A204.1 (cell line): ENCODE measurements at regions not wholly inside any gene's neighbourhood (a gene's known extent, or its start where the extent isn't known, plus 50 kb on each side); places are given as distances from the start of the nearest gene placed in this dataset.
"Not testable (repeated sequence)": the region's sequence is repeated elsewhere in the genome, so short reads cannot be mapped to it uniquely, and the experiment has no call there.

Experiments used
- FAIRE-seq: peaks from 2 replicates; lab custom pipeline; 2012; peaks lifted over from hg19 to GRCh38; lab: Jason Lieb, UNC

DNA sequence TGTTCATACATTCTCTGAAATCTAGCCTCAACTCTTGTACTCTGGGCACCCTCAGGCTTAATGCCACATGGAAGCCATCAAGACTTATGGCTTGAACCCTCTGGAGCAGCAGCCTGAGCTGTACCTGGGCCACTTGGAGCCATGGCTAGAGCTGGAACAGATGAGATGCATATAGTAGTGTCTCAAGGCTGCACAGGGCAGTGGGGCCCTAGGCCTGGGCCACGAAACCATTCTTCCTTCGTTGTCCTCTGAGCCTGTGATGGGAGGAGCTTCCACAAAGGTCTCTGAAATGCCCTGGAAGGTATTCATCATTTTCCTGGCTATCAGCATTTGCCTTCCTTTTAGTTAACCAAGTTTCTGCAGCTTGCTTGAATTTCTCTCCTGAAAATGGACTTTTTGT lies 1427.2 kb upstream of the PCDH10 start:
- no peak for FAIRE-seq

DNA sequence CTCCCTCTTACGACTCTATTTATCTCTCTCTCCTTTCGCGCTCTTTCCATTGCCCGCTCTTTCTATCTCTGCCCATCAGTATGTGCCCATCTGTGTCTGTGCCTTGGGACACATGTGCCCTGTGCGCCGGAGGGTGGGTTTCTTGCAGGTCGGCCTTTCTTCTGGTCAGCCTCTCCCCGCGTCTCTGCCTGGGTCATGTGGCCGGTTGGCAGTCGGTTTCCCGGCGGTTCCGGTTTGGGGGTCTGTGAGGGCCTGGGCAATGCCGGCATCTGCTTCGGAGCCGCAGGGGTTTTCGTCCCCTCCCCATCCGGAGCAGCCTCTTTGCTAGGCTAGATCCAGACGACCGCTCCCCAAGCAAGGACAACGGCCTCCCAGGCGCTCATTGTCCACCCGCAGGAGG lies 1426.0 kb upstream of the PCDH10 start:
- FAIRE-seq = not testable (repeated sequence)

DNA sequence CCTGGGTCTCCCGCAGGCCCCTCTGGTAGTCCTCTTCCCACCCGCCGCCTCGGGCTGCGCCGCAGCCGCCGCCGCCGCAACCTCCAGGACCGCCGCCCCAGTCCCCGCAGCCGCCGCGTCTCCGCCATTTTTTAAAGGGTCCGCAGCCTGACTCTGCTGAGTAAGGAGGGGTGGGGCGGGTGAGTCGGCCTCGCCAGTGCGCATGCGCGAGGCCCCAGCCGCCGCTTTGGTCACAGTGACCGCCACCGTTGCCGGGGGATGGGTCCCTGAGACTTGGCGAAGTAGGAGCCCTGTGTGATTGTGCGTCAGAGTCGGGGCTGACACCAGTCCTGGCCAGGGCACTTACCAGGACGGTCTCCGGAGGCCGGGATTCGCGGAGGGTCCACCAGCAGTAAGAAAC lies 1424.2 kb upstream of the PCDH10 start:
- not testable (repeated sequence) for FAIRE-seq

DNA sequence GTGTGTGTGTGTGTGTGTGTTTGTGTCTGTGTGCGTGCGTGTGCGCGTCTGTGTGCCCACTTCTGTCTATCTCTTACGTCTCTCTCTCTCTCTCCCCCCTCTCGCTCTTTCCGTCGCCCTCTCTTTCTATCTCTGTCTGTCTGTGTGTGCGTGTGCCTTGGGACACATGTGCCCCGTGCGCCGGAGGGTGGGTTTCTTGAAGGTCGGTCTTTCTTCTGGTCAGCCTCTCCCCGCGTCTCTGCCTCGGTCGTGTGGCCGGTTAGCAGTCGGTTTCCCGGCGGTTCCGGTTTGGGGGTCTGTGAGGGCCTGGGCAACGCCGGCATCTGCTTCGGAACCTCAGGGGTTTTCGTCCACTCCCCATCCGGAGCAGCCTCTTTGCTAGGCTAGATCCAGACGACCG lies 1423.6 kb upstream of the PCDH10 start:
- FAIRE-seq = not testable (repeated sequence)

DNA sequence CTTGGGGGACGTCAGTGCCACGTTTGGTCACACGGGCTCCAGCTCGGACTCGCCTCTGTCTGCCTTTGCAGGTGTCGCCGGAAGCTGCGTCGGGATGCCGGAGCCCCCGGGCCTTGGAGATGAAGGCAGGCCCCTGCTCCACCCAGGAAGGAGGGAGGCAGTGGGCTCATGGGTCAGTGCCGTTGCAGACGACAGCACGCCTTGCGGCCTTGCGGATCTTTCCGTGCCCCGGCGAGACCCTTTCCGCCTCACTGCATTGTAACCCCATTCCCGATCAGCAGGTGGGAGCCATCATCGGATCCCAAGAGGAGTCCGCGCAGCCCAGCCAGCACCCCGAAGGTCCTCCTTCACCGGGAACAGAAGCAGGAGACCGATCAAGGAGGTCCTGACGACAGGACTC lies 1422.2 kb upstream of the PCDH10 start:
- FAIRE-seq = not testable (repeated sequence)

DNA sequence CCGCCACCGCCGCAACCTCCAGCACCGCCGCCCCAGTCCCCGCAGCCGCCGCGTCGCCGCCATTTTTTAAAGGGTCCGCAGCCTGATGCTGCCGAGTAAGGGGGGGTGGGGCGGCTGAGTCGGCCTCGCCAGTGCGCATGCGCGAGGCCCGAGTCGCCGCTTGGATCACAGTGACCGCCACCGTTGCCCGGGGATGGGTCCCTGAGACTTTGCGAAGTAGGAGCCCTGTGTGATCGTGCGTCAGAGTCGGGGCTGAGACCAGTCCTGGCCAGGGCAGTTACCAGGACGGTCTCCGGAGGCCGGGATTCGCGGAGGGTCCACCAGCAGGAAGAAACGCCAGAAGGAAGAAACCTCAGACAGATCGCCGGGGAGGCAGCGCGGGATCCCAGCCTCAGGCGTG lies 1421.7 kb upstream of the PCDH10 start:
- not testable (repeated sequence) for FAIRE-seq

DNA sequence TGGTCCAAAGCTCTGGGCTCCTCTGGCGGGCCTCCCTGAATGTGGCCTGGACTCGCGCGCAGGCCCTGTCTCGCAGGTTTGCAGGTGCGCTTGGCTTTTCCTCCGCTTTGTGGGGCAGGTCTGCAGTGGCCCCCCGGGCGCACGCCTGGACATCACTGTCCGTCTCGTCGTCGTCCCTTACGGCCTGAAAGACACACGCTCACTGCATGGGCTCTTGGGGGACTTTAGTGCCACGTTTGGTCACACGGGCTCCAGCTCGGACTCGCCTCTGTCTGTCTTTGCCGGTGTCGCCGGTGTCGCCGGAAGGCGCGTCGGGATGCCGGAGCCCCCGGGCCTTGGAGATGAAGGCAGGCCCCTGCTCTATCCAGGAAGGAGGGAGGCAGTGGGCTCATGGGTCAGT lies 1419.9 kb upstream of the PCDH10 start:
- FAIRE-seq = not testable (repeated sequence)

DNA sequence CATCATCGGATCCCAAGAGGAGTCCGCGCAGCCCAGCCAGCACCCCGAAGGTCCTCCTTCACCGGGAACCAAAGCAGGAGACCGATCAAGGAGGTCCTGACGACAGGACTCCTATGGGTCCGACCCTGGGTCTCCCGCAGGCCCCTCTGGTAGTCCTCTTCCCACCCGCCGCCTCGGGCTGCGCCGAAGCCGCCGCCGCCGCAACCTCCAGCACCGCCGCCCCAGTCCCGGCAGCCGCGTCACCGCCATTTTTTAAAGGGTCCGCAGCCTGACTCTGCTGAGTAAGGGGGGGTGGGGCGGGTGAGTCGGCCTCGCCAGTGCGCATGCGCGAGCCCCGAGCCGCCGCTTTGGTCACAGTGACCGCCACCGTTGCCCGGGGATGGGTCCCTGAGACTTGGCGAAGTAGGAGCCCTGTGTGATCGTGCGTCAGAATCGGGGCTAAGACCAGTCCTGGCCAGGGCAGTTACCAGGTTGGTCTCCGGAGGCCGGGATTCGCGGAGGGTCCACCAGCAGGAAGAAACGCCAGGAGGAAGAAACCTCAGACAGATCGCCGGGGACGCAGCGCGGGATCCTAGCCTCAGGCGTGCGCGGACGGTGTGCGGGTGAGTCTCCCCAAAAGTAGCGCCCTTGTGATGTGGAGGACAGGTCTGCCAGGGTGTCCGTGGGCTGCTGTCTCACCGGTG lies 1419.2 kb upstream of the PCDH10 start:
- not testable (repeated sequence) for FAIRE-seq

DNA sequence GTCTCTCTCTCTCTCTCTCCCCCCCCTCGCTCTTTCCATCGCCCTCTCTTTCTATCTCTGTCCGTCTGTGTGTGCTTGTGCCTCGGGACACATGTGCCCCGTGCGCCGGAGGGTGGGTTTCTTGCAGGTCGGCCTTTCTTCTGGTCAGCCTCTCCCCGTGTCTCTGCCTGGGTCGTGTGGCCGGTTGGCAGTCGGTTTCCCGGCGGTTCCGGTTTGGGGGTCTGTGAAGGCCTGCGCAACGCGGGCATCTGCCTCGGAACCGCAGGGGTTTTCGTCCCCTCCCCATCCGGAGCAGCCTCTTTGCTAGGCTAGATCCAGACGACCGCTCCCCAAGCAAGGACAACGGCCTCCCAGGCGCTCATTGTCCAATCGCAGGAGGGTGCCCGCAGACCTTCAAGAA lies 1418.5 kb upstream of the PCDH10 start:
- FAIRE-seq = not testable (repeated sequence)

DNA sequence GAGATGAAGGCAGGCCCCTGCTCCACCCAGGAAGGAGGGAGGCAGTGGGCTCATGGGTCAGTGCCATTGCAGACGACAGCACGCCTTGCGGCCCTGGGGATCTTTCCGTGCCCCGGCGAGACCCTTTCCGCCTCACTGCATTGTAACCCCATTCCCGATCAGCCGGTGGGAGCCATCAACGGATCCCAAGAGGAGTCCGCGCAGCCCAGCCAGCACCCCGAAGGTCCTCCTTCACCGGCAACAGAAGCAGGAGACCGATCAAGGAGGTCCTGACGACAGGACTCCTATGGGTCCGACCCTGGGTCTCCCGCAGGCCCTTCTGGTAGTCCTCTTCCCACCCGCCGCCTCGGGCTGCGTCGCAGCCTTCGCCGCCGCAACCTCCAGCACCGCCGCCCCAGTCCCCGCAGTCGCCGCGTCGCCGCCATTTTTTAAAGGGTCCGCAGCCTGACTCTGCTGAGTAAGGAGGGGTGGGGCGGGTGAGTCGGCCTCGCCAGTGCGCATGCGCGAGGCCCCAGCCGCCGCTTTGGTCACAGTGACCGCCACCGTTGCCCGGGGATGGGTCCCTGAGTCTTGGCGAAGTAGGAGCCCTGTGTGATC lies 1417.0 kb upstream of the PCDH10 start:
- FAIRE-seq = not testable (repeated sequence)

DNA sequence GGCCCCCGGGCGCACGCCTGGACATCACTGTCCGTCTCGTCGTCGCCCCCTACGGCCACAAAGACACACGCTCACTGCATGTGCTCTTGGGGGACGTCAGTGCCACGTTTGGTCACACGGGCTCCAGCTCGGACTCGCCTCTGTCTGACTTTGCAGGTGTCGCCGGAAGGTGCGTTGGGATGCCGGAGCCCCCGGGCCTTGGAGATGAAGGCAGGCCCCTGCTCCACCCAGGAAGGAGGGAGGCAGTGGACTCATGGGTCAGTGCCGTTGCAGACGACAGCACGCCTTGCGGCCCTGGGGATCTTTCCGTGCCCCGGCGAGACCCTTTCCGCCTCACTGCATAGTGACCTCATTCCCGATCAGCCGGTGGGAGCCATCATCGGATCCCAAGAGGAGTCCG lies 1414.8 kb upstream of the PCDH10 start:
- FAIRE-seq = not testable (repeated sequence)

DNA sequence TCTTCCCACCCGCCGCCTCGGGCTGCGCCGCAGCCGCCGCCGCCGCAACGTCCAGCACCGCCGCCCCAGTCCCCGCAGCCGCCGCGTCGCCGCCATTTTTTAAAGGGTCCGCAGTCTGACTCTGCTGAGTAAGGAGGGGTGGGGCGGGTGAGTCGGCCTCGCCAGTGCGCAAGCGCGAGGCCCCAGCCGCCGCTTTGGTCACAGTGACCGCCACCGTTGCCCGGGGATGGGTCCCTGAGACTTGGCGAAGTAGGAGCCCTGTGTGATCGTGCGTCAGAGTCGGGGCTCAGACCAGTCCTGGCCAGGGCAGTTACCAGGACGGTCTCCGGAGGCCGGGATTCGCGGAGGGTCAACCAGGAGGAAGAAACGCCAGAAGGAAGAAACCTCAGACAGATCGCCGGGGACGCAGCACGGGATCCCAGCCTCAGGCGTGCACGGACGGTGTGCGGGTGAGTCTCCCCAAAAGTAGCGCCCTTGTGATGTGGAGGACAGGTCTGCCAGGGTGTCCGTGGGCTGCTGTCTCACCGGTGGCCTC lies 1414.2 kb upstream of the PCDH10 start:
- not testable (repeated sequence) for FAIRE-seq

DNA sequence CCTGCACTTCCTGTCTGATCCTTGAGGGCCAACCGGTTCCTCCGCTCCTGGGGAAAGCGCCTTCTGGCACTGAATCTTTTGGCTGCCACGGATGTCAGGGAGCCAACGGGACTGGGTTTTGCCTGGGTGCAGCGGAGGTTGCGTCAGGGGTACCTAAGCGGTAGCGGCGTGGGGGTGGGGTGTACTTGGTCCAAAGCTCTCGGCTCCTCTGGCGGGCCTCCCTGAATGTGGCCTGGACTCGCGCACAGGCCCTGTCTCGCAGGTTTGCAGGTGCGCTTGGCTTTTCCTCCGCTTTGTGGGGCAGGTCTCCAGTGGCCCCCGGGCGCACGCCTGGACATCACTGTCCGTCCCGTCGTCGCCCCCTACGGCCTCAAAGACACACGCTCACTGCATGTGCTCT lies 1410.1 kb upstream of the PCDH10 start:
- FAIRE-seq = not testable (repeated sequence)

DNA sequence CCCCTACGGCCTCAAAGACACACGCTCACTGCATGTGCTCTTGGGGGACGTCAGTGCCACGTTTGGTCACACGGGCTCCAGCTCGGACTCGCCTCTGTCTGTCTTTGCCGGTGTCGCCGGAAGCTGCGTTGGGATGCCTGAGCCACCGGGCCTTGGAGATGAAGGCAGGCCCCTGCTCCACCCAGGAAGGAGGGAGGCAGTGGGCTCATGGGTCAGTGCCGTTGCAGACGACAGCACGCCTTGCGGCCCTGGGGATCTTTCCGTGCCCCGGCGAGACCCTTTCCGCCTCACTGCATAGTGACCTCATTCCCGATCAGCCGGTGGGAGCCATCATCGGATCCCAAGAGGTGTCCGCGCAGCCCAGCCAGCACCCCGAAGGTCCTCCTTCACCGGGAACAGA lies 1407.3 kb upstream of the PCDH10 start:
- FAIRE-seq = not testable (repeated sequence)

DNA sequence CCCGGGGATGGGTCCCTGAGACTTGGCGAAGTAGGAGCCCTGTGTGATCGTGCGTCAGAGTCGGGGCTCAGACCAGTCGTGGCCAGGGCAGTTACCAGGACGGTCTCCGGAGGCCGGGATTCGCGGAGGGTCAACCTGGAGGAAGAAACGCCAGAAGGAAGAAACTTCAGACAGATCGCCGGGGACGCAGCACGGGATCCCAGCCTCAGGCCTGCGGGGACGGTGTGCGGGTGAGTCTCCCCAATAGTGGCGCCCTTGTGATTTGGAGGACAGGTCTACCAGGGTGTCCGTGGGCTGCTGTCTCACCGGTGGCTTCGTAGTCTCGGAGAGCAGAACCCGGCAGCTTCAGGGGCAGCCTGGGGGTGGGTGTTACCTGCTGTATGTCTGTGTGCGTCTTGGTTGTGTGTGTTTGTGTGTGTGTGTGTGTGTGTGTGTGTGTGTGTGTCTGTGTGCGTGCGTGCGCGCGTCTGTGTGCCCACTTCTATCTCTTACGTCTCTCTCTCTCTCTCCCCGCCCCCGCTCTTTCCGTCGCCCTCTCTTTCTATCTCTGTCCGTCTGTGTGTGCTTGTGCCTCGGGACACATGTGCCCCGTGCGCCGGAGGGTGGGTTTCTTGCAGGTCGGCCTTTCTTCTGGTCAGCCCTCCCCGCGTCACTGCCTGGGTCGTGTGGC lies 1406.4 kb upstream of the PCDH10 start:
- FAIRE-seq = not testable (repeated sequence)

DNA sequence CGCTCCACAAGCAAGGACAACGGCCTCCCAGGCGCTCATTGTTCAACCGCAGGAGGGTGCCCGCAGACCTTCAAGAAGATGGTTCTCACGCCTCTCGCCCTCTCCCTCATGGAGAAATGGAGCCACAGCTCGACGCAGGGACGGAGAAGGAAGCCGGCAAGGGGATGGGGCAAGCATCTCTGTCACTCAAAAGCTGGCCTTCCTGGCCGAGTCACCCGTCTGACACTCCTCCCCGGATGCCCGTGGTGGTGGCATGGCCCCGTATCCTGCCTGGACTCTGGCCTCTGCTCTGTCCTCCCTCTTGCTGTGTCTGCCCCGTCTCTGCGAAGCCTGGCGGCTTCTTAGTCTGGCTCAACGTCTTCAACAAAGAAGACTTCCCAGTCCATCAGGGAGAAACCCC lies 1405.7 kb upstream of the PCDH10 start:
- not testable (repeated sequence) for FAIRE-seq

DNA sequence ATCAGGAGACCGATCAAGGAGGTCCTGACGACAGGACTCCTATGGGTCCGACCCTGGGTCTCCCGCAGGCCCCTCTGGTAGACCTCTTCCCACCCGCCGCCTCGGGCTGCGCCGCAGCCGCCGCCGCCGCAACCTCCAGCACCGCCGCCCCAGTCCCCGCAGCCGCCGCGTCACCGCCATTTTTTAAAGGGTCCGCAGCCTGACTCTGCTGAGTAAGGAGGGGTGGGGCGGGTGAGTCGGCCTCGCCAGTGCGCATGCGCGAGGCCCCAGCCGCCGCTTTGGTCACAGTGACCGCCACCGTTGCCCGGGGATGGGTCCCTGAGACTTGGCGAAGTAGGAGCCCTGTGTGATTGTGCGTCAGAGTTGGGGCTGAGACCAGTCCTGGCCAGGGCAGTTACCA lies 1401.9 kb upstream of the PCDH10 start:
- not testable (repeated sequence) for FAIRE-seq

DNA sequence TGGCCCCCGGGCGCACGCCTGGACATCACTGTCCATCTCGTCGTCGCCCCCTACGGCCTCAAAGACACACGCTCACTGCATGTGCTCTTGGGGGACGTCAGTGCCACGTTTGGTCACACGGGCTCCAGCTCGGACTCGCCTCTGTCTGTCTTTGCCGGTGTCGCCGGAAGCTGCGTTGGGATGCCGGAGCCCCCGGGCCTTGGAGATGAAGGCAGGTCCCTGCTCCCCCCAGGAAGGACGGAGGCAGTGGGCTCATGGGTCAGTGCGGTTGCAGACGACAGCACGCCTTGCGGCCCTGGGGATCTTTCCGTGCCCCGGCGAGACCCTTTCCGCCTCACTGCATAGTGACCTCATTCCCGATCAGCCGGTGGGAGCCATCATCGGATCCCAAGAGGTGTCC lies 1399.9 kb upstream of the PCDH10 start:
- FAIRE-seq = not testable (repeated sequence)

DNA sequence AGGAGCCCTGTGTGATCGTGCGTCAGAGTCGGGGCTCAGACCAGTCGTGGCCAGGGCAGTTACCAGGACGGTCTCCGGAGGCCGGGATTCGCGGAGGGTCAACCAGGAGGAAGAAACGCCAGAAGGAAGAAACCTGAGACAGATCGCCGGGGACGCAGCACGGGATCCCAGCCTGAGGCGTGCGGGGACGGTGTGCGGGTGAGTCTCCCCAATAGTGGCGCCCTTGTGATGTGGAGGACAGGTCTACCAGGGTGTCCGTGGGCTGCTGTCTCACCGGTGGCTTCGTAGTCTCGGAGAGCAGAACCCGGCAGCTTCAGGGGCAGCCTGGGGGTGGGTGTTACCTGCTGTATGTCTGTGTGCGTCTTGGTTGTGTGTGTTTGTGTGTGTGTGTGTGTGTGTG lies 1399.1 kb upstream of the PCDH10 start:
- FAIRE-seq = not testable (repeated sequence)

DNA sequence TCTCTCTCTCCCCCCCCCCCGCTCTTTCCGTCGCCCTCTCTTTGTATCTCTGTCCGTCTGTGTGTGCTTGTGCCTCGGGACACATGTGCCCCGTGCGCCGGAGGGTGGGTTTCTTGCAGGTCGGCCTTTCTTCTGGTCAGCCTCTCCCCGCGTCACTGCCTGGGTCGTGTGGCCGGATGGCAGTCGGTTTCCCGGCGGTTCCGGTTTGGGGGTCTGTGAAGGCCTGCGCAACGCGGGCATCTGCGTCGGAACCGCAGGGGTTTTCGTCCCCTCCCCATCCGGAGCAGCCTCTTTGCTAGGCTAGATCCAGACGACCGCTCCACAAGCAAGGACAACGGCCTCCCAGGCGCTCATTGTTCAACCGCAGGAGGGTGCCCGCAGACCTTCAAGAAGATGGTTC lies 1398.6 kb upstream of the PCDH10 start:
- FAIRE-seq = not testable (repeated sequence)

DNA sequence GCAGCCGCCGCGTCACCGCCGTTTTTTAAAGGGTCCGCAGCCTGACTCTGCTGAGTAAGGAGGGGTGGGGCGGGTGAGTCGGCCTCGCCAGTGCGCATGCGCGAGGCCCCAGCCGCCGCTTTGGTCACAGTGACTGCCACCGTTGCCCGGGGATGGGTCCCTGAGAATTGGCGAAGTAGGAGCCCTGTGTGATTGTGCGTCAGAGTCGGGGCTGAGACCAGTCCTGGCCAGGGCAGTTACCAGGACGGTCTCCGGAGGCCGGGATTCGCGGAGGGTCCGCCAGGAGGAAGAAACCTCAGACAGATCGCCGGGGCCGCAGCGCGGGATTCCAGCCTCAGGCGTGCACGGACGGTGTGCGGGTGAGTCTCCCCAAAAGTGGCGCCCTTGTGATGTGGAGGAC lies 1386.9 kb upstream of the PCDH10 start:
- FAIRE-seq = not testable (repeated sequence)

DNA sequence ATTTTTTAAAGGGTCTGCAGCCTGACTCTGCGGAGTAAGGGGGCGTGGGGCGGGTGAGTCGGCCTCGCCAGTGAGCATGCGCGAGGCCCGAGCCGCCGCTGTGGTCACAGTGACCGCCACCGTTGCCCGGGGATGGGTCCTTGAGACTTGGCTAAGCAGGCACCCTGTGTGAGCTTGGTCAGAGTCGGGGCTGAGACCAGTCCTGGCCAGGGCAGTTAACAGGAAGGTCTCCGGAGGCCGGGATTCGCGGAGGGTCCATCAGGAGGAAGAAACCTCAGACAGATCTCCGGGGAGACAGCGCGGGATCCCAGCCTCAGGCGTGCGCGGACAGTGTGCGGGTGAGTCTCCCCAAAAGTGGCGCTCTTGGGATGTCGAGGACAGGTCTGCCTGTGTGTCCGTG lies 1384.4 kb upstream of the PCDH10 start:
- FAIRE-seq = no peak

DNA sequence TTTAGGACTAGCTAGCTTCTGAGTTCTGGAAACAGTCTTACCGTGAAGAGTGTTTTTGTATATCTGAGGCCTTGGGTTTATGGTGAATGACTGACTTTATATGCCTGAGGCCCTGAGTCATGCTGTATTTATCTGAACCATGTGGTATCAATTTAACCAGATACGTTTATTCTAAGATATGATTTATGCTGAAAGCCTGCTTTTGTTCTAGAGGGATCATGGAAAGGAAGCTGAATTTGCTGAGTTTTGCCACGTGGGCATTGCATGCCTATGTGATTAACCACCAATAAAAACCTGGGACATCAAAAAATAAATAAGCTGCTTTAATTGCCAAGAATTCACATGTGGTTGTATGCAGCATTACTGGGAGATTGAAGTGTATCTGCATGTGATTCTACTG lies 1374.7 kb upstream of the PCDH10 start:
- not testable (repeated sequence) for FAIRE-seq
